ENCODE measurements at regions not wholly inside any gene's neighbourhood (a gene's known extent, or its start where the extent isn't known, plus 50 kb on each side); places are given as distances from the start of the nearest gene placed in this dataset.
"Not testable (repeated sequence)": the region's sequence is repeated elsewhere in the genome, so short reads cannot be mapped to it uniquely, and the experiment has no call there.

DNA sequence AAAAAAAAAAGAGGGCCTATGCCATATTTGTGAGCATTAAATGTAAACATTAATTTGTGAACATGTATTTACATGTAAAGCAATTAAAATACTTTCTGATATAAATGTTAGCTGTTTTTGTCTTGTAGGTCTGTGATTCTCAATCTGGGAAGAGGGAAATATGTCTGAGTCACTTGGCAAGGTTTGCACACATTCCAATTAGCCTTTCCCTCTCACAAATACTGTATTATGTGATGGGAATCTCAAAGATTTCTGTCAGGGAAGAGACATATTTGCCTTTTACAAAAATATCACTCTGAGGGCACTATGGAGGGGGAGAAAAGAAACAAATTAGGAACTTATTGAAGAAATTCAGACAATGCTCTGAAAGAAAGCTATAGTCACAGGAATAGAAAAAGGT, 483.6 kb downstream of the GBE1 start:
- DNase-seq = no peak

DNA sequence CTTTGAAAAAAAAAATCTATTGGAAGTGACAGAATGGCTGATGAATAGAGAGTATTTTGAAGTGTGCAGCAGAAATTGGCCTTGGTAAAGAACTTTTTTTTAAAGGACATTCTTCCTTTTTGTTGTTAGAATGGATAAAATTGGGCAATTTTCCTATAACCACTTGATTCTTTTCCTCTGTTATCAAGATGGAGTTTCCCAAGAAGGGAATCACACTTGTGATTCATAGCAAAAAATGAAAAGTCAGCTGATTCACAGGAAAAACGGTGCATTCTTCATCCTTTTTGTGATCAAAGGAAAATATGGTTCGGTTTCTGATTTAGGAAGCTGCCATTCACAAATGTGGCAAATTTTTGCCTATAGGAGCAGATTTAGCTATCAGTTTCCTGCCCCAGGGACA, 486.8 kb downstream of the GBE1 start:
- no peak for DNase-seq

DNA sequence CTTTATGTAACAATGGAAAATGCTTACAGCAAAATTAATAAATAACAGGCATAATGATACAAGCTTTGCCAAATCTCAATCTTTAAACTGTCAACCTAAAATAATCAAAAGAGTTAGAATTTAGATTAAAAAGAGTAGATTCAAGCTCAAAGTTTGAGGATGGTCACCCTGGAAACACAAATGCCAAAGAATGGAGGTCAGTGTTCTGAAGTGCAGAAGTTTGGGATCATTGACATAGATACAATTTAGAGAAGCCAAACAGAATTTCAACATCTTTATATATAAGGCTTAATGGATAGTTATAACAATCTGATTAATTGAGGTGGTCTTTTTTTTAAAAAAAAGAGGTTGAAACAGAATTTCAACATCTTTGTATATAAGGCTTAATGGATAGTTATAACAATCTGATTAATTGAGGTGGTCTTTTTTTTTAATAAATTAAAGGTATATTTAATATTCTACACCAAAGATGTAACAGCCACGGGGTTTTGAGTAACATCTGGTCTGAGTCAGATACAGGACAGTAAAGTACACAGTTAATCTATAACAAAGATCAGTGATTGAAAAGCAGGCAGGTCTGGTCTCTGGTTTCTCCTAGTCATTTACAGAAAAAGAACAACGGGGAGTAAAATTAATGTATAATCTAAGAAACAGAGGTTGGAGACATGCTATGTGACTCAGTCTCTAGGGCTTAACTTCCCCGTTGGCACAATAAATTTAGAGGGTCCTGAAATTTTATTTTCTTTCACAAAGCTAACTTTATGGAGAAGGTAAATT, 490.7 kb downstream of the GBE1 start:
- no peak for DNase-seq

DNA sequence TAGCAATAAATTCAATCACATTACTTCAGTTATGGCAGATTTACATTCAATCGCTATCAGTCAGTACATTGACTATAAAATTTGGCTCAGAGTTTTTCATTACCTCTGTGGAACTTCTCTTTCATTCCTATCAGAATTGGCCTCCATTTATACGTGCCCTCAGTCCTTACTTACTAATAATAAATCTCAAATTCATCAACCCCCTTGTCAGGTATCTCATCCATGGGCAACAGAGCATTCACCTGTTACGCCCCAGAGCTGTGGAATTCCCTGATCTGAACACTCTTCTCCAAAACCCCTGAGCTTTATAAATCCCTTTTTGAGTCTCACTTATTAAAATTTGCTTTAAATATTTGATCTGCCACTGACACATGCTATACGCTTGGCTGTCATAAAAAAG, 492.9 kb downstream of the GBE1 start:
- DNase-seq = no peak

DNA sequence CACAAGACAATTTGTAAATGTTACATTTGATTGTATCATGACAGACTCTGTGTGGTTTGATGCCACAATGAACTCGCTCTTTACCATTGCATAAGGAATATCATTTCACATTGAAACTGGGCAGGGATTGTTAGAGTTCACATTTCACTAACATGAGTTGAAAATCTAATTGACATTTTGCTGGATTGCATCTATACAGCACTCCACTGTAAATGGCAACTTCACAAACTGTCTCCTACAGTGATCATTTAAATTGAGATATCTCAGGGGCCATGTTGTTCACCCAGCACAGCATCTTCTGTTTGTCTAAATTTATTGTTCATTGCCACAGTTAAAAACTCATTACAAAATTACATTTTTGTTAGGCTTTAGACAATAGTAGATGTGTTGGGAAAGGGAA, 499.4 kb downstream of the GBE1 start:
- DNase-seq = no peak

DNA sequence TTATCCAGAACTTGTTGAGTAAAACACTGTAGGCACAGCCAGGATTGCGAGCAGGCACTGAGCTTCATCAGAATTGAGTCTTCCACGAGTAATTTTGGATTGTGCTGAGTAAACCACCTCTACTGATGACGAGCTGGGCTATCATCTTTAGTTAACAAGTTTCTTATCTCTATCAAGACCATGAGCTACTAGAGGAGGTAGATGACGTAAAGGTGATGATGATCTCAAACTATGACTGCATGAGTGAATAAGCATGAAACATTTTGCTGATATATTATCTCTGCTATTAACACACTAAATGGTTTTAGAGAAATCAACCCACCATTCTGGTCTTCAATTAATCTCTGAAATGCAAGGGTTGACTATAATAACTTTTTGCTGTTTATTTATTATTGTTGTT, 506.0 kb downstream of the GBE1 start:
- no peak for DNase-seq

DNA sequence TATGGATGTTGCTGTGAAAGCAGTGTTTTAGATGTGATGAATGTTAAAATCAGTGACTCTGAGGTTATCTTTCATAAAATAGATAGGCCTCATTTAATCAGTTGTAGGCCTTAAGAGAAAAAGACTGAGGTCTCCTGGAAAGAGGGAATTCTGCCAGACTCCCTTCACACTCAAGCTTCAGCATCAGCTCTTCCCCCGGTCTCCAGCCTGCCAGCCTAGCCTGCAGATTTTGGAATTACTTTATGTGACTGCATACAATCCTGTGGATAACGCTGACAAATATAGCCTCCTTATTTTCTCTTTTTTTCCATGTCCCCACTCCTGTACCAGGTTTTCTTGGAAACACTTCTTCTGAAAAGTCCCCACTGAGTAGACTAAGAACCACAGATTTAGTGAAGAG, 510.3 kb downstream of the GBE1 start:
- DNase-seq = no peak

DNA sequence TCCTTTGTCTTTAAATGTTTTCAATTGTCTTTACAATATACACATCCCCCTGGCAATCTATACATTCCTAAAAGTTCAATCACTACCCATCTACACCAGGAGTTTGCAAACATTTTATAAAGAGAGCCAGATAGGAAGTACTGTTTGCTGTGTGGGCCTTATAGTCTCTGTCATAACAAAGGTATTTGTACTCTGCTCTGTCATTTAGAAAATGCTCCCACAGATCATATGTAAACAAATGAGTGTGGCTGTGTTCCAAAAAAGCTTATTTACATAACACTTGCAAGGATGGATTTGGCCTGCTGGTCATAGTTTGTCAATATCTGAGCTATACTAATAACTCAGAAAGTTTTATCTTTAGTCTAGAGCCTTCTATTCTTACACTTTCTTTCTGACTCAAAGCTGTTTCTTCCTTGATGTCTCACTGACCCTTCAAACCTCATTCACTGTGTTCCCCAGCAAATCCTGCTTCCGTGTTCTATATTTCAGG, 511.9 kb downstream of the GBE1 start:
- no peak for DNase-seq

DNA sequence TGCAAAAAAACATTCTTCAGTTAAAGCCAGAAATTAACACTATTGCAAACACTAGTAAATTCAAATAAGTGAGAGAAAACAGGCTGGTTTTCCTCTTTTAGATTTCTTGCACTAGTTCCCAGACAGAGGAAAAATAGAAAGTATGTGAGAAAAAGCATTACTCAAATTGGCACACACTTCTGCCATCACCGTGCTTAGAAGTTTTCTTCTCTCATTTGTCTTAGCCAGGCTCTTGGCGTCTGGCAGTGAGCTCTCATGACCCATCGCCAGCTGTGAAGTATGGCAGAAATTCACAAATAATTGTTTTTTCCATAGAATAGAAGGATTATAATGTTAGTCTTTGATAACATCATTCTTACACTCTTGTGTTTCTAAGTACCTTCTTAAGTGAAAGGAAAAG, 515.9 kb downstream of the GBE1 start:
- no peak for DNase-seq

DNA sequence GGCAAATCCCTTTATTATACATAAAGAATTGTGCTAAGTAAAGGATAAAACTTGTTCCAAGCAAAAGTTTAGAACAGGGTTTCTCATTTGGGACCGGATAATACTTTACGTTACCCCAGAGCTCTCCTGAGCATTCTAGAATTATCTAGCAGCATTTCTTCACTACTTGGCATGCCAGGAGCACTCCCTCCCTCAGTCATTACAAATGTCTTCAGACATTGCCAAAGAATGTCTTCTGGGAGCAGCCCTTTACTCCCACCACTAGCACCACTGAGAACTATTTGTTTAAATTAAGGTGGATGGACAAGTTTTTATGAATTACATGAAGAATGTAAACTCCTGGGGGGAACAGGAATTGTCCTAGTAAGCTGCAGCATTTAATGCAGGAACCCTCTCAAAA, 516.4 kb downstream of the GBE1 start:
- no peak for DNase-seq

DNA sequence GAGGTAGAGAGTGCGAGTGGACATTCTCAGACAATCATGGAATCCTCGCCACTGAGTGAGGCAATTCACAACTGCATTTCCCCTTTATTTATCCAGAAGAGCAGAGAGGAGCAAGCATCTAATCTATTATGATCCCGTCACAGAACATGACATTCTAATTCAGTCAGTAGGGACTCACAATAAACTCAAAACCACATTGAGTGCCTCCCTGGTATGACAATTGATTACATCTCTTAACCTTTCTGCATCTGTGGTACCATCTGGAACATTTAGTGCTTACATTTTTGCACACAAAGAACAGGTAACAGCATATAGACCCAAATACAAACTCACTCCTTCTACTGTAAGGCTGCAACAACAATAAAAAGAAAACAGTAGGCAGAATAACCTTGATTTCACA, 517.2 kb downstream of the GBE1 start:
- DNase-seq = no peak

DNA sequence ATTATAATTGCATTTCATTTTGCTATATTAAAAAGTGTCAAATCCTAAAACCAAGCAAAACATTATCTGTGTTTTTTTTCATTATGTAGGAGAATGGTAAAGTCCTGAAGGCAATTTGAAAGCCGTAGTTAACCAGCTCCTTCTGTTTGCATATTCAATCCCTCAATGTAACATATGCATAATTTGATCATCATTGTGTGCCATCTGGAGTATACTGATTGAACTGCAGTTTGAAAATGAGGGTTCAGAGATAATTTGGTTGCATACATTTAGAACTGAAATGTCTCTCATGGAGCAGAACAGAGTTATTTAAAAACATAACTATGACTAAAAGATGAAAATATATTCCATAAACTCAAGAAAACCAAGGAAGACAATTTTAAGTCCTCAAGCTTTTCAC, 518.6 kb downstream of the GBE1 start:
- peak in 1 of 2 experiments; percentile 9 for DNase-seq

DNA sequence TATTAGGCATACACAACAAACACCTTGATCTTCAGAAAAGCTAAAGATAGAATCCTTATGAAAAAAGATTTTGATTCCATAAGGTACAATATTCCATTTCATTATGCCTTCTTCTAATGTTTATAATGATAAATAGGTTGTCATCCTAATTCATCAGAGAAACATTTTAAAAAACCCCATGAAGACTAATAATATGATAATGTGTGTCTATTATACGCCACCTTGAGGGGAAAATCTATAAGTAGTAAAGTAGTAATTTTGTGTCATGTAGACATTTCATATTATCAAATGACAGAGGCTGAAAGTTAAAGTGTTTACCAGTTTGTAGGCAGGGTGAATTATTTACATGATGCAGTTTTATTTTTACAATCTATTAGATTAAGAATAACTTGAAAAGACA, 524.3 kb downstream of the GBE1 start:
- no peak for DNase-seq

DNA sequence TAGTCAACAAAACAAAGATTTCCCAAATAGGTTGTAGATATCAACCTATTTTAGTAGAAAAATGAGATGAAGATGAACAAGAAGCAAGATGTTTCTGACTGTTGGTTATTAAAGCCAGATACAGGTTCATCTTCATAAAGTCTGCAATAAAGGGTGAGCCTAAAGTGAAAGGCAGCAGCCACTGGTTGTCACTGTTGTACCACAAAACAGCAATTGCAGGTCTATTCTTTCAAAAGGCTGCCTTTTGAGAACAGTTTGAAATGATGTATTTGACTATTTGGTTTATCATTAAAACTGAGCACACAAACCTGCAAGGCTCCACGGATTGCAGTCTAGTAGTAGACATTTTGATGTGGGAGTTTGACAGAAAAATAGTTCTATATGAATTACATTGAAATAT, 543.4 kb downstream of the GBE1 start:
- DNase-seq = no peak

DNA sequence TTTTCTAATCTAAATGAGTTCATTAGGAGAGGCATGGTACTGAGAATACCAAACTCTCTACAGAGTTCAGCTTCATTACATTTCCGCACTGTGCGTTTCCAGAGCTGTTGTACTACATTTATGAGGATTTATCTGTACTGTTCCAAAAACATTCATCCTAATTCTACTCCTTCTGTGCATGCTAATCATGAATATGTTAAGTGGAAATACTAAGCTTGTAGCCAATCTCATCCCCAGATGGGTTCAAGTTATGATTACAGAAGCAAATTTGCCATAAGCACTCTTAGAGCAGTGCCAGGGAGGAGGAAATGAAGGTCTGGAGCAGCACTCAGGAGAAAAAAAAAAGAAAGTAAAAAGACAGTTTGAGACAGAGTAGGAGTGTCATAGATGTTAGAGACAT, 544.3 kb downstream of the GBE1 start:
- DNase-seq = no peak

DNA sequence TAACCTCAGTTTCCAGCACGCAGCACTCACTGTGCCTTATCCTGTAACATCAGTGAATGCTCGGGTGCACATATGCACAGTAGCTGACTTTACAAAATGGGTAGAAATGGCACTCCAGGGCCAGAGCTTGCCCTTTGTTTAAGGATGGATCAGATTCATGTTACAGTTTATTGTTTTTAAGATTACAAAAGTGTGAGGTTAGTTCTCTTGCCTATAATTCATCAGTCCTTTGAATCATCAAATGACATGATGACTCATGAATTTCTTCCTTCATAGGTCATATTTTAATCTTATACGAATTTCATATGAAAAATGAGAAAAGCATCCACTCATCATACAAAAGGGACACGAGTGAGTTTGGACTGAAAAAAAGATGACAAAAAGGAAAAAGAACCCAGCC, 545.3 kb downstream of the GBE1 start:
- DNase-seq = no peak

DNA sequence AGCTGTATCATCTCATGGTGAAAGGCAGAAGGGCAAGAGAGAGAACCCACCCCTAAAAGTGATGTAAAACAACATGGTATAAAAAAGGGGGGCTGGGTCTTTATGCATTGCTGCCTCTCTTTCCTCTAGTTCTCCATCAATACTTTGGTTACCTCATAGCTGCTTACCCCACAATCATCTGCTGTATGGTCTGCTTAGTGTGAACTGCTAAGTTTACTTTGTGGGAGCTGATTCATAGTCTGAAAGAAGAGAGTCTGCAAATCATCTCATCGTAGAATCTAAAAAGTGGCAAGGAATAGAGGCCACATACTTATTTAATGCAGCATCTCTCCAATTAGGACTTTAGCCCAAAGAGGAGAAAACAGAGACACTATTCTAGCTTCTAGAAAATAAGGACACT, 546.8 kb downstream of the GBE1 start:
- DNase-seq = no peak

DNA sequence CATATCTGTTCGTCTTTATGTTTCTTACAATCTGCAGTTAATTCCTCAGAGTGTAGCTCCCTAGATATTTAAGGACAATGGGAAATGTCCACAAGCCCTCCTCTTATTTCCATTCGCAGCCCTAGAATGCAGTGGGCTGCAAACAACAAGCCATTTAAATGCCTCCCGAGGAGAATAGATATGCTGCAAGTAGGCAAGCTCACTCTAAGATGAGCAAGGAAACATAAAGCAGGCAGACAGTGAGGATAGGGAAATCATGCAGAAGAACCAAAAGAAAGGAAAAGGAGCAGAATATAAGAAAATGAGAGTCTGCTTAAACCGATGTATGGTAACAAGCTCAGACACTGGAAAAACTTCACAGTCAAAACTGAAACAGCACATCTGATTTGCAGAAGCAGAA, 561.9 kb downstream of the GBE1 start:
- no peak for DNase-seq

DNA sequence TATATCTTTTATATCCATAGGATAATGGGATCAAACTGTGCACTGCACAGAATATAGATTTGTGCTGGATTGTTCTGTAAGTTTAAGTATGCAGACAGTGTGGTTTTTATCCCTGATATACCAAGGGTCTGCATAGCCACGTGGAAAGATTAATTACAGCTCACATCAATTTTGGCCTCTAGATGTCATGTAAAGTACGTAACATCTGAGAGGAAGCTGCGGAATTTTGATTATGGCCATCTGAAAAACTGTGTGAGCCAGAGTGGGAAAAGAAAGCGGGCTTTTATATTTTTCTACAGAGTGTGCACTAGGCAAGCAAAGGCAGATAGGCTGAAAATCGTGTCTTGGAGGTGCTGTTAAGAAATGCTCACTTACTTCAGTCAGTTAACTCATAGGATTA, 562.7 kb downstream of the GBE1 start:
- no peak for DNase-seq

DNA sequence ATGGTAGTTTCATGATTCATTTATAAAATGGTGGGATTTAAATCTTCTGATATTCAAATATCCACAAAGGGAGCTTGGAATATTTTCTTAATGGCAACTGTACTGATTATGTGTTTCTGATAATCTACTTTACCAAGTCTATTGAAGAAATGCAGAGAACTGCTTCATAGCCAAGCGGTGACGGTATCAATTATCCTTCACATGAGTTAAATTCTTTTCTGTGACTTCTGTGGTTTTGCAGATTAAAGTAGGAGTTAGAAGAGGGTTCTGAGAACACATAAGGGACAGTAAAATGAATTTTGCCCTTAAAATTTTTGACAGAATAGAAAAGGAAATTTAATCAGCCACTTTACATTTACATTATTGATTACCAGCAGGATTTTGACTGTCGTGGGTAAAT, 563.2 kb downstream of the GBE1 start:
- DNase-seq = no peak

DNA sequence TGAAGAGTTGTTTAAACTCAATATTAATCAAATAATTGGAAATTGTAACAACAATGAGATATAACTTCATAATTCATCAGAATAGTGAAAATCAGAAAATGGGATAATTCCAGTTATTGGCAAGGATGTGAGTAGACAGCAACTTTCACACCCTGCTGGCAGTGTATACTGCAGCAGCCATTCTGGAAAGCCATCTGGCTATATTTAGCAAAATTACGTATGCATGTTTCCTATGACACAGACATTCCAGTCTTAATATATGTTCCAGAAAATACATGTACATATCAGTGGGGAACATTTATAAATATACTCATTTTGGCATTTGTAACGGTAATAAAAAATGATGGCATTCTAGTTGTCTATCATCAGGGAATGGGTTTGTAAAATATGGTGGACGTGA, 564.1 kb downstream of the GBE1 start:
- DNase-seq = no peak

DNA sequence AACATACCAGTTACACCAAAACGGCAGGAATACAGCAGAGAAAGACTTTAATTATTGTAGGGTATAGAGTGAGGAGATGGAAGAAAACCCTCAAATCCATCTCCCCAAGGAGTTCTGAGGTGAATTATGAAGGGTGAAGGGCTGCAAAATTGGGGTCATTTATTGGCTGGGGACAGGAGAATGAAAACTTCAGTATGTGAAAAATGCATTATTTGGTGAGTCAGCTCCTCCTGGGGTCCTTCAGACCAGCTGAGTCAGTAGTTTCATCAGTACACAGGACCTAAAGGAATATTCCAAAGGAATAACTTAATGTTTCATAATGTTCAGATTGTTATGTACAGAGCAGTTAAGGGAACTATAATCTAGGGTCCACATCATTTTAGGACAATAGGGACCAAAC, 566.0 kb downstream of the GBE1 start:
- DNase-seq = no peak

DNA sequence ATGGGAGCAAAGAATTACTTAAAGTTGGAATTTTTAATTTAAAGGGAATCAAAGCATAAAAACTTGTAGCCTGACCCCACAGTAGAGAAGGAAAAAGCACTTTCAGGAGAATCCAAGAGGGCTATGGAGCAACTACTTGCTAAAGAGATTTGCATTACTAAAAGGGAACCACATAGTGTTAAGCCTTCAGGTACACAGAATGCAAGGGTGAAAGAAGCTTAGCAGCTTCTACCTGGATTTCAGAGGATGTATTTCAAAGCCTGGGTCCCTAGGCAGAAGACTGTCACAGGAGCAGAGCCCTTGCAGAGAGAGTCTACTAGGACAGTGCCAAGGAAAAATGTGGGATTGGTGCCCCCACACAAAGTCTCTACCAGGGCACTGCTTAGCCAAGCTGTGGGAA, 575.0 kb downstream of the GBE1 start:
- DNase-seq = no peak

DNA sequence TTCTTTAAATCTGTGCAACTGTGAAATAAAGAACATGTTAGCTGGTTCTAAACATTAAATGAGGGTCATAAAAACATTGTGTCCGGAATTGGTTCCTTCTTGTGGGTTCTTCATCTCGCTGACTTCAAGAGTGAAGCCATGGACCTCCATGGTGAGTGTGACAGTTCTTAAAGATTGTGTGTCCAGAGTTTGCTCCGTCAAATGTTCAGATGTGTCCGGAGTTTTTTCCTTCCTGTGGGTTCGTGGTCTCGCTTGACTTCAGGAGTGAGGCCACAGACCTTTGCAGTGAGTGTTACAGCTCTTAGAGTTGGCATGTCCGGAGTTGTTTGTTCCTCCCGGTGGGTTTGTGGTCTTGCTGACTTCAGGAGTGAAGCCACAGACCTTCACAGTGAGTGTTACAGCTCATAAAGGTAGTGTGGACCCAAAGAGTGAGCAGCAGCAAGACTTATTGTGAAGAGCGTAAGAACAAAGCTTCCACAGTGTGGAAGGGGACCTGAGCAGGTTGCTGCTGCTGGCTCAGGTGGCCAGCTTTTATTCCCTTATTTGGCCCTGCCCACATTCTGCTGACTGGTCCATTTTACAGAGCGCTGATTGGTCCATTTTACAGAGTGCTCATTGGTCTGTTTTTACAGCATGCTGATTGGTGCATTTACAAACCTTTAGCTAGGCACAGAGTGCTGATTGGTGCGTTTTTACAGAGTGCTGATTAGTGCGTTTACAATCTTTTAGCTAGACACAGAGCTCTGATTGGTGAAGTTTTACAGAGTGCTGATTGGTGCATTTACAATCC, 579.2 kb downstream of the GBE1 start:
- DNase-seq = not testable (repeated sequence)

DNA sequence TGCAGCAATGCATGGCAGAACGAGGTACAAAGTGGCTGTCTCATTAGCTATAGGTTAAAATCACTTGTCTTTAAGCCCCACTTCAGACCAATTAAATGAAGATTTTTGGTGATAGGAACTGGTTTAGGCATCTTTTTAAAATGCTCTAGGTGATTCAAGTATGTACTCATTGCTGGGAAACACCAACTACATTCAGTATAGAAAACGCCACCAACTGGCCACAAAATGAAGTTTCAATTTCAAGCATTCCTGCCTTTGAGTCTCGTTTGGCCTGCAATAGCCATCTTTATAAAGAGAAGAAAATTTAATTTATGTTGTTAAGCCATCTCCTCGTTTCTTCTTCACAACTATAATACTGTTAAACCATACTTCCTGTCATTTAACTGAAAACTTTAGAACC, 587.9 kb downstream of the GBE1 start:
- no peak for DNase-seq
